ENCODE measurements at regions not wholly inside any gene's neighbourhood (a gene's known extent, or its start where the extent isn't known, plus 50 kb on each side); places are given as distances from the start of the nearest gene placed in this dataset.

DNA sequence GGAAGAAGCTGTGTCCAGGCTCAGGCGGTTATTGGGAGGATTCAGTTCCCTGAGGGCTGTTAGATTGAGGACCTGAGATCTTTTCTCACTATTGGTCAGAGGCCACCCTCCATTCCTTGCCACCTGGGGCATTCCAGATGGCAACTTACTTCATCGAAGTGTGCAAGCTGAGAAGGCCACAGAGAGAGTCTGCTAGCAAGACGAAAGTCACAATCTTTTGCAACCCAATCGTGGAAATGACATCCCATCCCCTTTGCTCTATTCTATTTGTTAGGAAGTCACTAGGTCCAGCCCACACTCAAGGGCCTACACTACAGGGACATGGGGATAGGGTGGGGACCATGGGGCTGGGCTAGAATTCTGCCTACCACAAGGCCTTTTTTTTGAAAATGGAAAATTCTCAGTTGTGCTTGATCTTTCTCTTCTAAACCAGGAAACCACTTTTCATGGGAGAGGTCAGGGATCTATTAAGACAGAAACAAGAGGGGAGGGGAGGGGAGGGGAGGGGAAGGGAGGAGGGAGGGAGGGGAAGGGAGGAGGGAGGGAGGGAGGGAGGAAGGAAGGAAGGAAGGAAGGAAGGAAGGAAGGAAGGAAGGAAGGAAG is 217.2 kb downstream of the BCAS1 start:
- Histone ChIP-seq H3K79me2 (ENCODE audit: insufficient read depth, low read length) (no peaks in the 10 kb centered on the region), H3K56ac (ENCODE audit: insufficient read length, low read depth, low read length) (no peak overlapping the region), H2BK12ac (ENCODE audit: insufficient read length, low read depth, low read length) (no peak overlapping the region), H2BK20ac (ENCODE audit: low read depth, low read length, poor library complexity, severe bottlenecking) (no peak overlapping the region), H3K4ac (ENCODE audit: low read depth, low read length) (no peak overlapping the region), H4K5ac (ENCODE audit: insufficient read length, low read depth, low read length) (no peak overlapping the region), H3K23me2 (ENCODE audit: insufficient read length, low read depth, low read length, poor library complexity, severe bottlenecking) (no peaks in the 10 kb centered on the region), H2BK120ac (ENCODE audit: low read depth, low read length, poor library complexity, severe bottlenecking) (no peak overlapping the region), H2AK5ac (ENCODE audit: insufficient read length, low read length) (no peak overlapping the region), H2AFZ (ENCODE audit: low read length) (no peak overlapping the region), H3K79me1 (ENCODE audit: insufficient read depth, low read depth, low read length, poor library complexity, severe bottlenecking) (no peaks in the 10 kb centered on the region), H2BK5ac (ENCODE audit: insufficient read length, low read length) (no peak overlapping the region), H4K20me1 (ENCODE audit: control insufficient read depth, insufficient read depth, insufficient read length) (no peaks in the 10 kb centered on the region), H3K4me2 (ENCODE audit: insufficient read depth, insufficient read length, low read length) (no peak overlapping the region), H3K23ac (ENCODE audit: insufficient read length, low read depth, low read length) (no peak overlapping the region), H4K91ac (ENCODE audit: insufficient read length, low read depth, low read length) (no peak overlapping the region), H3K27me3 (ENCODE audit: insufficient read depth, low read length) (no peaks in the 10 kb centered on the region), H3K9me3 (ENCODE audit: control insufficient read depth, low read depth, low read length) (no peaks in the 10 kb centered on the region), H2BK15ac (ENCODE audit: low read depth, low read length) (no peak overlapping the region), H3K9ac (ENCODE audit: extremely low read depth, insufficient read length, low read length) (no peak overlapping the region), H3K27ac (ENCODE audit: insufficient read length, low read depth, low read length) (no peak overlapping the region), H3K18ac (ENCODE audit: insufficient read length, low read depth, low read length) (no peak overlapping the region), H3K14ac (ENCODE audit: insufficient read depth, low read length) (no peak overlapping the region), H3K4me1 (ENCODE audit: insufficient read depth, low read length) (no peaks in the 10 kb centered on the region; the same call in 1 of the 2 replicates), H3T11ph (ENCODE audit: low read length) (no peak overlapping the region), H4K8ac (replicated peaks; ENCODE audit: insufficient read length, low read depth, low read length) (no peak overlapping the region)
- no CpG with 5 or more reads among the region's 4 CpGs for WGBS (ENCODE audit: extremely low coverage, insufficient read length, low lambda C conversion rate)
- H3K27me3 Mint-ChIP-seq (ENCODE audit: low read depth), result peaks cover 4% of the 10 kb centered on the region
- peaks cover 9 to 10% of the 10 kb centered on the region in 2 experiments for H3K9me3 Mint-ChIP-seq
- DNase-seq, result no peak
- H3K4me1 Mint-ChIP-seq, result peaks cover 18 to 28% of the 10 kb centered on the region in 2 experiments
- peak overlapping the region in 1 of 3 experiments; percentile 69; a peak in 2 of 7 replicates for H3K27ac Mint-ChIP-seq
- TF ChIP-seq, protein P1, sequence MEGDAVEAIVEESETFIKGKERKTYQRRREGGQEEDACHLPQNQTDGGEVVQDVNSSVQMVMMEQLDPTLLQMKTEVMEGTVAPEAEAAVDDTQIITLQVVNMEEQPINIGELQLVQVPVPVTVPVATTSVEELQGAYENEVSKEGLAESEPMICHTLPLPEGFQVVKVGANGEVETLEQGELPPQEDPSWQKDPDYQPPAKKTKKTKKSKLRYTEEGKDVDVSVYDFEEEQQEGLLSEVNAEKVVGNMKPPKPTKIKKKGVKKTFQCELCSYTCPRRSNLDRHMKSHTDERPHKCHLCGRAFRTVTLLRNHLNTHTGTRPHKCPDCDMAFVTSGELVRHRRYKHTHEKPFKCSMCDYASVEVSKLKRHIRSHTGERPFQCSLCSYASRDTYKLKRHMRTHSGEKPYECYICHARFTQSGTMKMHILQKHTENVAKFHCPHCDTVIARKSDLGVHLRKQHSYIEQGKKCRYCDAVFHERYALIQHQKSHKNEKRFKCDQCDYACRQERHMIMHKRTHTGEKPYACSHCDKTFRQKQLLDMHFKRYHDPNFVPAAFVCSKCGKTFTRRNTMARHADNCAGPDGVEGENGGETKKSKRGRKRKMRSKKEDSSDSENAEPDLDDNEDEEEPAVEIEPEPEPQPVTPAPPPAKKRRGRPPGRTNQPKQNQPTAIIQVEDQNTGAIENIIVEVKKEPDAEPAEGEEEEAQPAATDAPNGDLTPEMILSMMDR (conservative IDR thresholded peaks at IDR 0.05), result no peak
- no peak overlapping the region for H3K4me3 Mint-ChIP-seq
- peaks cover 5 to 12% (median 5%) of the 10 kb centered on the region in 3 experiments; a peak in 4 of 7 replicates for H3K36me3 Mint-ChIP-seq (ENCODE audit: insufficient read depth in 1 of 3, low read depth in 3 of 3)
